ENCODE measurements at regions not wholly inside any gene's neighbourhood (a gene's known extent, or its start where the extent isn't known, plus 50 kb on each side); places are given as distances from the start of the nearest gene placed in this dataset.
A peak's percentile ranks its signal among the peaks of the same experiment; 100 is the strongest.

DNA sequence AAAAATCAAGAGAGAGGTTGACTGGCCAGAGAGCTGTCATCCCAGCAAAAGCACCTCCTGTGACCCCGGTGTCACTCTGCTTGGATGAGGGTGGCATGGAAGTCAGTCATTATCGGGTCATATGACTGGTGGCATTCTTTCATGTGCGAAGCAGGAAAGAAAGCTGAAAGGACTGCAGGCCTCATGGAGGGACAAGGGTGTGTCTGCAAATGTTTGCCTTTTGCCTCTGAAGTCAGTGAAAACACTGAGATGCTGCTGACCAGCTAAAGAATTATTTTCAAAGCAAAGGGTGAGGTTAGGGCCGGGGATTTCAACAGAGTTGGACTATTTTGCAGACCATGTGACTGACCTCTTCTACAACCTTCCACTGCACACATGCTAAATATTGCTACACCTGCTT, 298.3 kb downstream of the CSNK1G3 start:
- no peak for DNase-seq (ENCODE audit: low spot score)

DNA sequence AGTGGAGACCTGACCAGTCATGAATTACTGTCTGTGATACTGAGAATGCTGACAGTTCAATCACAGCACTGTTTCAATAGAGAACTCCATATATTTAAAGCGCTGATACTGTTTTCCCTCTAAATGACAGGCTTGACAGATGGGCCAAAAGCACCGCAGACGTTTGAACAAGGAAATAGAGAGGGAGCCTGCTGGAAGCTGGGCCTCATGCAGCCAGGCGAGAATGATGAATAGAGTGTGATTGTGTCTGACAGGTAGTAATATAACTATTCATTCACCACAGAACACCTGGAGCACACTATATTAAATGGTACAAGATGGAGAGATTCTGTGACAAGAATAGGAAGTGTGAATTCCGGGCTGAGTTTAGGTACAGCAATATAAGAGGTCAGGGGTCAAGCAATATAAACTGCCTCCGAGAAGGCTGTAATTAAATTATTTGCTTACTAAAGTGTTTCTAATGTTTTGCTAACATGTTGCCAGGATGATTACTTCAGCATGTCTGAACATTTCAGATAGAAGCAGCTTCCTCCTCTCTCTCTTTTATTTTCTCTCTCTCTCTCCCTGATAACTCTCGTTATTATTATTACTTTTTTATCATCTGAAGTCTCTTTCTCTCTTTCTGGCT, 297.7 kb downstream of the CSNK1G3 start:
- no peak for DNase-seq (ENCODE audit: low spot score)

DNA sequence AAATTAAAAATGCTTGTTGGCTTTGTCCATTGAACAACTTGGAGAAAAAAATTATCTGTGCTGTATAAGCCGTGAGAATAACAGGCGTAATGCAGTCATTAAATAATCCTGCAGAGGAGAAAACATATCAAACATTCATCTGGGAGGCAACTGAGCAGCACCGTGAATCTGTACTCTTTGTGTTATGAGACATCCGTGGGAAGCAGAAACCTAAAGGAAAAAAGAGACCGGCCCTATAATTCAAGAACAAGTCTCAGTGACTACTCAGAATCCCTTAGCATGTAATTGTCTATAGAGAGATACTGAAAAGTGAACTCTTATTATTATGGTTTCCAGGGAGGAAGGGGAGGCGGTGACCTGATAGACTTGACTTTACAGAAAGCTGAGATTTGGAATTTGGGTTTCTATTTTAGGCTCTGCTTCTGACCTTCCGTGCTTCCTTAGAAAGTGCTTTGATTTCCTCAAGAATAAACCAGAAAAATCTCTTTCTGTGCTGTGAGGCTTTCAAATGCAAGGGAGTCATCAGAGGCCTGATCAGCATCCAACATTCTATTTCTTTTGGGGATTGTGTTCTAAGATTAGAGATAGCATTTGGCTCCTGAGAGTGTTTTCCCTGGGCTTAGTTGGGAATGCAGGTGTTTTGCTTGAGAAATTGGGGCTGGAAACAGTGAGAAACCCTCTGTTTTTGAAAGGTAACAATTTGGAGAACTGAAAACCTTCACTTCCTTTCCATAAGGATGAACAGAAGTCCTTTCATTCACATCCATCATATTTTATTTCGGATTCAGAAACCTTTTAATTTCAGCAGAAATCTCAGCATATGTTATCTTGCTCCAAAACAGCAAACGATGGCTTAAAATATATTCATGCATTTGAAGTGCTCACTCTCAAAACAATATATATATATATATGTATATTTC, 296.7 kb downstream of the CSNK1G3 start:
- DNase-seq (ENCODE audit: low spot score): no peak

DNA sequence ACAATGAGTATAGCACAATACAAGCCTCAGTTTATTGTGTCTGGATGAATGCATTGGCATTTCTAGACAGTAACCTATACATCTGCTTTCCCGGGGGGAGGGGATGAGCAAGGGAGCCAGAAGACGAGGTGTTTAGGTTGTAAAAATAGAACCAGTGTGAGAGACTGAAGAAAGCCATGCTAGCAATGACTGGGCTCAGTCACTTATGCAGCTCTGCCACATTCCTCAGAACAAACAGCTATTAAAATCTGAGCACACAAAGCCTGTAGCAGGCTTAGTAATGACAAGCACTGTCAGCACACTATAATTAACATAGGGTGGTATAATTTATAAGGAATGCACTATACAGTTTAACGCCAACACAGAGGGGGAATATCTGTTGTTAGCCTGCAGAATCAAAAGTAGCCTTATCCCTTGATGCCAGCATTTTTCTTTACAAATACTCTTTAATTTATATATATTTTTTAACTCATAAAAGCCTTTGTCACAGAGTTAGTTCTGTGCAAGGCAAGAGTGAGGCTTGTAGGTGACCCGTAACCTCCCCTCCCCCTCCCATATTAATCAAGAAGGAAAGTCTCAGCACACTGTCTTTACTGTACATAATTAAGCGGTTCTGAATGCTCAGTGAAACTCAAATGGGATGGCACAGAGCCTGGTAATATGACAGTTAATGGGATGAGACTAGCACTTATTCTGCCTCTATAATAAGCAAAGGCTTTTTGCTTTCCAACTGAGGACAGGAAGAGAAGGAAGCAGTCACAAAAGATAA, 295.4 kb downstream of the CSNK1G3 start:
- DNase-seq (ENCODE audit: low spot score): no peak

DNA sequence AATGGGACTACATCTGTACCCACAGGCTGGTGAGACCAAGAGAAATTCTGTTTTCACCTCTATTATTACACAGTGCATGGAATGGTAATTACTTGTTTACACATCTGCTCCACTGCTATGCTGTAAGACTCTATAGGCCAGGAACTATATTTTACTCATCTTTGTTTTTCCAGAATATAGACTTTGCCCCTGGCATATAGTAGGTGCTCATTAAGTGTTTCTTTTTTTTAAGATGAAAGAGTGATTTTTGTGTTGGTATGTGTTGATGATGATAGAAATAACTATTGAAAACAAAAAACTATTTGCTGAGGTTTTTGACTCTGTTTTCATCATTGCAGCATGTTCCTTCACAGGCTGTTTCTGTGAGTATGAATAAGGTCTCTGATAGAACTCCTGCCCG, 294.7 kb downstream of the CSNK1G3 start:
- DNase-seq (ENCODE audit: low spot score): no peak

DNA sequence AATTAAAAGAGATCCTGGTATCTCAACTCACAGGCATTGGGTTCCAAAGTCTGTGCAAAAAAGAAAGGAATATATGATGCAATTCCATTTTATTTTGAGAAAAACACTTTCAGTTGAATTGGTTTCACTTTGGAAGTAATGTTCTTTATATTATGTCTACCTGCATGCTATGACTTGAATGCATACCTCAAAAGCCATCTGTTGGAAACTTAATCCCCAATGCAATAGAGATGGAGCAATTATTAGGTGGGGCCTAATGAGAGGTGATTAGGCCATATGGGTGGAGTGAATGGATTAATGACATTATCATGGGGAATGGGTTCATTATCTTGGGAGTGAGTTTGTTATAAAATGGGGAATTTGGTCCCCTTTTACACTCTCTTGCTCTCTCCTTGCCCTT, 293.3 kb downstream of the CSNK1G3 start:
- no peak for DNase-seq (ENCODE audit: low spot score)

DNA sequence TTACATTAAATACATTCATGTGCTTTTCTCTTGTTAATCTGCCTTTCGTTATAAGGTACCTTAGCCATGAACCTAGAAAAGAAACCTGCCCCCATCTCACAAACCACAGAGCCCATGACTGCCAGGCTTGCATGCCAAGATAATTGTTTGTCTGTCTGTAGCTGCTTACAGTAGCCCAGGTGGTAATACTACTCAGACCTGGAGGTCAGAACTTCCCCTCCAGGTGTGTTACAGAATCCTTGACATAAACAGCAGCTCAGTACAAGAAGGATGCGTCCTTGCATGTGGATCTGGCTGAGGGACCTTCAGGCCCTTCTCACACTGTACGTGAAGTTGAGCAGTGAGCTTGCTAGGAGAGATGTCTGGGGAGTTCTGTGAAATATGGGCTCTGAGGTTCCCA, 291.4 kb downstream of the CSNK1G3 start:
- DNase-seq (ENCODE audit: low spot score): no peak

DNA sequence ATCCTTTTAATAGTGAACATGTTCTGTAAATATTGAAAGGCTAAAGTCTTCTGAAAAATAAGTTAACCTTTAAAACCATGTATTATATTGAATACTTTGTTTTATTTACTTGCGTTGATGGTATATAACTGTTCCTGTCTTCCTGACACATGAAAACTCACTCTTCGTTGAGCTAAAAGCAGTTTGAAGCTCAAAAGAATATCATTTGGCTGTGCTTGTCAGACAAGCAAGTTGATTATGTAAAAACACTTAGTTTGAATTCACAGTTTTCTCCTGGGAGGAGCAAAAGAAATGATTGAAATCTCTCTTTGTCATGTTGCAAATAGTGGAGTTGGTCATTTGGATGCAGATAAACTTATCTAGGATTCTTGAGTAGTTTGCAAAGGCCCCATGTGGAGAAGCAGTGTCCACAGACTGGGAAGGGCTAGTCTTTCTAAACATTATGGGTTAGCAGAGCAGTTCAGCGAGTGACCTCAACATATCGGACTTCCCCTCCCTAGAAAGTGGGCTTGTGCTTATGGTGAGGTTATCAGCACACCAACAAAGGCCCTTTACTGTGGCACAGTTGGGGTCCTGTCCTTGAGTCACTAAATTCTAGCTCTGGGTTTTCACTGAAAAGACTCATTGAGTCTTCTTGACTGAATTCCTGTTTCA, 290.4 kb downstream of the CSNK1G3 start:
- no peak for DNase-seq (ENCODE audit: low spot score)

DNA sequence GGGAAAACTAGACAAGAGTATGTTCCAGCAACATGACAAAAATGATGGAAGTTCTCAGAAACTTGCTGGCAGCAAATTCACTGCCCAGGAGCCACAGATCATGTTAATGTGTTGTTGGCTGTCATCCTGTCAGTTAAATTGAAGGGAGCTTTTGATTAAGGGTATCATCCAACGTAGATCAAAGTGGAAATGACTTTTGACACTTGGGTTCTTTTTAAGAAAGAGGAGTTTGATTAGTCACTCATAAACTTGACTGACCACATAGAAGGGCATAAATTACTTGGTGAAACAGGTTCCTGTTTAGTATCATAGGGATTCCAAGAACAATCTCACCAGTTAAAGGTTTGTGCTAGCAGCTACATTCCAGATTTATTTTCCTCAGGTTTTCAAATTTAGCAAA, 288.7 kb downstream of the CSNK1G3 start:
- no peak for DNase-seq (ENCODE audit: low spot score)

DNA sequence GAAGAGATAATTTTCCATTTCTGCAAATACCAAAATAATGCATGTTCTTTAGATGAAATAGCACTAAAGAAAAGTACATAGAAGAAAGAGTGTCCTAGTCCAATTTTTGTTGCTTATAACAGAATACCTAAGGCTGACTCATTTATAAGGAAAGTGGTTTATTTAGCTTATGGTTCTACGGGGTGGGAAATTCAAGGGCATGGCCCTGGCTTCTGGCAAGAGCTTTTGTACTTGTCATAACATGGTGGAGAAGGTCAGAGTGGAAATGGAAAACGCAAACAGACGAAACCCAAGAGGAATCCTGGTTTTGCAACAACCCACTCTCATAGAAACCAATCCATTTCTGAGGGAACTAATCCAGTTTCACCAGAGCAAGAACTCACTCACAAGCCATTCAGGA, 283.7 kb downstream of the CSNK1G3 start:
- no peak for DNase-seq (ENCODE audit: low spot score)

DNA sequence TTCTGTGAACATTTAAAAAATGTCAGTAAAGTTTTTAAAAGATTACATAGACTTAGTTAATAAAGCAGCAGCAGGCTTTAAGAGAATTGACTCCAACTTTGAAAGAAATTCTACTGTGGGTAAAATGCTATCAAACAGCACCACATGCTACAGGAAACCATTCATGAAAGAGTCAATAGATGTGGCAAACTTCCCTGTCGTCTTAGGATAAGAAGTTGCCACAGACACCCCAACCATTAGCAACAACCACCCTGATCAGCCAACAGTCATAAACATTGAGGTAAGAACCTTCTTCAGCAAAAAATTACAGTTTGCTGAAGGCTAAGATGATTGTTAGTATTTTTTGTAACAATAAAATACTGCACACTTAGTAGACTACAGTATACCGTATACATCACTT, 278.2 kb downstream of the CSNK1G3 start:
- DNase-seq (ENCODE audit: low spot score): no peak

DNA sequence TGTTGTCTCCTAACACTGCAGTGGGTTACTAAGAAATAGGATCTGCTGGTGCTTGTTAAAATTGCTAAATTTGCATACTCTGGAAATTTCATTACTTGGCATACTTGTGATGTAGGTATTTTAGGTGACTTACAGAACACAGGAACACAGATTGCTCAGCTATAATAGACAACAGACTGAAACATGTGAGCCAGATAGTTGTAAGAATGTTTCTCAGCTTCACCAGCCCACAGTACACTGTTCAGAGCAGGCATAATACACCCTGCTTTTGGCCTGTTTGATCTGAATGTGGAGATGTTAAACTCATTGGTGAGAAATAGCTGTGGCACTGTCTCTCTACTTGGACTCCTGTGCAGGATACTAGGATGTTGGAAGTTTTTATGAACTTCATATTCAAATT, 275.7 kb downstream of the CSNK1G3 start:
- DNase-seq (ENCODE audit: low spot score): no peak

DNA sequence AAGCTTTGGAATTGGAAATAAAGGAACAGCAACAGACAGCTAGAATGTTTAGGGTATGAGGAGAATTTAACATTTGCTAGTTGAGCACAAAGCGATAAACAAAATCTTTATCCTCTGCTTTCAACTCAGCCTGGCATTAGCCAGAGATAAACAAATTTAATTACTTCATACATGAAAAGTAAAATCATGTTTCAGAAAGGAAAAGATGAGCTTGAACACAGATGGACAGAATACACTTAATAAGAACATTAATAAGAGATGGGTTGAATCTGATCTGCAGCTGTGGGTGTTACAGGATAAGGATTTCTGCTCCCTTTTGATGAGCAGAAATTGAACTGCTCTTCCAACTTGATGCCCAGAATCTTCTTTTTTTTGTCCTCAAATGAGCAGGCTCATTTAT, 275.2 kb downstream of the CSNK1G3 start:
- DNase-seq (ENCODE audit: low spot score): no peak

DNA sequence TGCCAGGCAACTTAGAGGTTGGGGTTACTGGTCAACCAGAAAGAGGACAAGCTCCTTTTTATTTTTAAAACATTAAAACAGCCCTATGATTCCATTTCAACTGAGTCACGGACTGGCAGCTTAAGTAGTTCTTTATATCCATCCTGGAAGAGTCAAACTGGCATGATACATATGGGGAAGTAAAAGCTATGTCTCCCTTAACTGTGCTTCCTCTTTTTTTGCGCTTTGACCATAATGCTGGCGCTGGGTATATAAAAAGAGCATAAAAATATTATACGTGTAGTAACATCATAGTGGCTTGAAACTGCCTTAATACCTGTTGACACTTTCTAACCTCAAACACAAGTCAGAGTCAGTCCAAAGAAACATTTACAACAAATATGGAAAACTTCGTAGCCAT, 274.4 kb downstream of the CSNK1G3 start:
- DNase-seq (ENCODE audit: low spot score): no peak

DNA sequence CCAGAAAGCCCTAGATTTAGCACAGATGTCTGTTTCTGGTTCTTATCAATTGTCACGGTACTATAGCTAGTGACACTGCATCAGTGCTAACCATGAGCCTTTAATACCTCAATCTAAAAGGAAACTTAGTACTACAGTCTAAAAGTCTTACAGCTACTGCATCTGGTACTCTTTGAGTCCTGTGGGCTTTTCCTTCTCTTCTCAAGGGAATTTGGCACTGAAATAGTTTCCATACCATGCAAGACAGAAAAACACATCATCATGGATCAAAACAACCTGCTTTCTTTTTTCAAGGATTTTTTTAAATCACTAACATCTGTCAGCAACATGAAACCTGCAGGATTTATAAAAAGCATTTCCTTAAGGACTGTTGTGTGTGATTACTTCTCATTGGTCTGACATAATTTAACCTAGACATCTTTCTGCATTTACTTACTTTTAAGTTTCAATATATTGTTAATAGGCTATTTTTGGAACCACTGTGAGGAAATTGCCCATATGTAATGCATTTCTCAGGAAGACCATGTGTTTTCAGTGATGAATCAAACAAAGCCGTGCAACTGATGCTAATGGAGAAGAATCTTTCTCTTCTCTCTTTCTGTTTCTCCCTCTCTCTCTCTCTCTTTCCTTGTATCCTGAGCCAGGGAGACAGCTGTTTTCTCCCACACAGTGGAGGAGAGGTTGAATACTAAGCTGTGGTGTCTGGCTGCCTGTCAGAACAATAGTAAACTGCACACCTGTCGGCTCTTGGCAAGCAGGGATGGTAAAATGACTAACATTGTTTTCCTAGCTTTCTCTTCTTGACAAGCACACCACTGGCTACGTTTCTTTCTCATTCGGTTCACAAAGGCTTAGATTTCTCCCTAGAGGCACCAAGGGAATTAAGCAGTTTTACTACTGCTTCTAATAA, 273.4 kb downstream of the CSNK1G3 start:
- no peak for DNase-seq (ENCODE audit: low spot score)

DNA sequence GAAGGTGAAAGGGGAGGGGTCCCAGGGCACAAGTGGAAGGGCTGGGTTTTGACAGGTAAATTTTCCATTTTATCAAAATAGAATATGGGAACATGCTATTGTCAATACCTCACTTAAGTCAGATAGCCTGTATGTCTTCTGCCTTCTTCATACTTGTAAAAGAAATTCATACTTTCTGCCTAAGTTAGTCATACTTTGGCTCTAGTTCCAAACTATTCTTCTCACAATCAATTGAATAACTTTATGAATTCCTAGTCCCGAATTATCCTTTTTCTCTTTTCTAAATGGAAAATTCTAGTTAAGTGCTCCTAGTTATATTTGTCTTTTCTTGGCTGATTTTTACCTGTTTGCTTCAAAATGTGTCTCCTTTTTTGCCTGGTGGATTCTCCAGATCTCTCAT, 271.4 kb downstream of the CSNK1G3 start:
- DNase-seq (ENCODE audit: low spot score): no peak

DNA sequence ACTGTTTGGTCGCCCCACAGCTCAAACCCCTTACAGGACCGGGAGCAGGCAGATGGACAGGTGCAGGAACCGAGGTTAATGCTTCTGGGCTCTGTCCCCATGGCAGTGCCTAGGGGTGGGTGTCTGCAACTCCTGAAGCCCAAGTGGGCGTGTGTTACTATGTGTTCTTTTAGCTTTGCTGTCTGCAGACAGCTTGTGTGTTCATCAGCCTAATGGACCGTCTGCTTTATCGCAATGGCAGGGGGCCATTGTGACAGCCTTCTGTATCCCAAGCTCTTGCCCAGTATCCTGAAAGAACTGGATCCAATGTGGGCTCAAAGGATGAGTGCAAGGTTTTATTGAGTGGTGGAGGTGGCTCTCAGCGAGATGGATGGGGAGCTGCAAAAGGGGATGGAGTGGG, 266.7 kb downstream of the CSNK1G3 start:
- no peak for DNase-seq (ENCODE audit: low spot score)

DNA sequence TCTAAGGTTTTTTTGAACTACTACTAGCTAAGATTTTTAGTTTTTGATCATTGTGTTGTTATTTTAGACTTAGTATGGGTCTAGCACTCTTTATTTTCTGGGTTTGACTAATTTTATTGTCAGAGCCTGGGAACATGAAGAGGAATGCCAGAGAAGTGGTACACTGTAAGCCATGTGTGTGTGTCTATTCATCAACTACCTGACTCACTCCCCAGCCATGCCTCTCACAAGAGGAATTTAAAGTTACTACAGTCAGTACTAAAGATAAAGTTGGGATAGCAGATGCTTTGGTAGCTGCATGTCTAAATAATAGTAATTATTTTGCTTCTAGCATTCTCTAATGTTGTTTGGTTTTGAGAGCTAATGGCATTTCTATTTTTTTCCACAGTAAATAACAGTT, 264.8 kb downstream of the CSNK1G3 start:
- no peak for DNase-seq (ENCODE audit: low spot score)

DNA sequence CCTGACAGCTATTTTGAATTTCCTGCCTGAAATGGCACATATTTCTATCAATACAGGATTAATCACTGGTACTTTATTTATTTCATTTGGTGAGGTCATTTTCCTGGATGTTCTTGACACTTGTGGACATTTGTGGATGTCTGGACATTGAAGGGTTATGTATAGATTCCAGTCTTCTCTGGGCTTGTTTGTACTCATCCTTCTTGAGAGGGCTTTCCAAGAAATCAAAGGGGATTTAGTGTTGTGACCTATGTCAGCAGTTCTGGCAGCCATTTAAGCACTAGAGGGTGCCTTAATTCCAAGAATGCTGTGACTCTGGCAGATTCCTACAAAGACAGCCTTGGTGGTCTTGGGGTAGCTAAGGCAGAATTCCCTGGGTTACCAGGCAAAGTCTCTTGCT, 259.7 kb downstream of the CSNK1G3 start:
- no peak for DNase-seq (ENCODE audit: low spot score)

DNA sequence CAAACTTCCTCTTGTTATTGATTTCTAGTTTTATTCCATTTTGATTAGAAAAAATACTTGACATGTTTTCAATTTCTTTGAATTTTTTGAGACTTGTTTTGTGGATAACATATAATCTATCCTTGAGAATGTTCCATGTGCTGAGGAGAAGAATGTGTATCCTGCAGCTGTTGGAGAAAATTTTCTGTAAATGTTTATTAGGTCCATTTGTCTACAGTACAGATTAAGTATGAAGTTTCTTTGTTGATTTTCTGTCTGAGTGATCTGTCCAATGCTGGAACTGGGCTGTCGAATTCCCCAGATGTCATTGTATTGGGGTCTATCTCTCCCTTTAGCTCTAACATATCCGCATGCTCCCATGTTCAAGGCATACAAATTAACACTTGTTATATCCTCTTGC, 251.2 kb downstream of the CSNK1G3 start:
- no peak for DNase-seq (ENCODE audit: low spot score)

DNA sequence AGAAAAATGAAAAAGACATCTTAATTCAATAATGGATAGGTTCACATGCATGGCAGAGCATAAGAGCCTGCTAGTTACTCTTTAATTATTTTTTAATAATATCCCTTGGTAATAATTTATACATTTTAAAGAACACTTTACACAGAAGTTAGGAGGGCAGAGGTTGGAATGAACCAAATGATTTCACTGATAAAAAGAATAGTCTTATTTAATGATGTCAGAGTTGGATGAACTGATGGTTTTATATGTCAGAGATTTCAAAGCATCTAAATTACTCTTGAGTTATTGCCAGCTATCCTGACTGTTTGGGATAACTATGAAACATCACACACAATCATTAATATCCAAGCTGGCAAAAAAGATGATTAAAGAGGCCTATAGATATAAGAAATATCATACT, 244.8 kb downstream of the CSNK1G3 start:
- no peak for DNase-seq (ENCODE audit: low spot score)

DNA sequence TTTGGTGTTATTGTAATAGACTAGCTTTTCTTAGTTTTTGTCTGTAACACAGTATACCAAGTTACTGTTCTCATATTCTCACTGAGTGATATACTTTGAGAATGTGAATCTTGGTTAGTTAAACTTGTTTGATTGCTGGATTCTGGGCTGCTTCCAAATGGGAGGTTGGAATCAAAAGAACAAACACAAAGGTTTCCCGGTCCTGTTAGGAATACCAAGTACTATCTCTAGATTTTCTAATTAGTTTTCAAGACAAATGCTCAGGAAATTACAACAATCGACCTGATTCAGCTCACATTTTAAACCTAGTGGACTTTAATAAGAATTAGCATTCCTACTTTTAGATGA, 244.3 kb downstream of the CSNK1G3 start:
- peak; percentile 30 for DNase-seq (ENCODE audit: low spot score)

Data from putamen (tissue), 1 donor.